ENCODE measurements at regions not wholly inside any gene's neighbourhood (a gene's known extent, or its start where the extent isn't known, plus 50 kb on each side); places are given as distances from the start of the nearest gene placed in this dataset.
"Not testable (repeated sequence)": the region's sequence is repeated elsewhere in the genome, so short reads cannot be mapped to it uniquely, and the experiment has no call there.

DNA sequence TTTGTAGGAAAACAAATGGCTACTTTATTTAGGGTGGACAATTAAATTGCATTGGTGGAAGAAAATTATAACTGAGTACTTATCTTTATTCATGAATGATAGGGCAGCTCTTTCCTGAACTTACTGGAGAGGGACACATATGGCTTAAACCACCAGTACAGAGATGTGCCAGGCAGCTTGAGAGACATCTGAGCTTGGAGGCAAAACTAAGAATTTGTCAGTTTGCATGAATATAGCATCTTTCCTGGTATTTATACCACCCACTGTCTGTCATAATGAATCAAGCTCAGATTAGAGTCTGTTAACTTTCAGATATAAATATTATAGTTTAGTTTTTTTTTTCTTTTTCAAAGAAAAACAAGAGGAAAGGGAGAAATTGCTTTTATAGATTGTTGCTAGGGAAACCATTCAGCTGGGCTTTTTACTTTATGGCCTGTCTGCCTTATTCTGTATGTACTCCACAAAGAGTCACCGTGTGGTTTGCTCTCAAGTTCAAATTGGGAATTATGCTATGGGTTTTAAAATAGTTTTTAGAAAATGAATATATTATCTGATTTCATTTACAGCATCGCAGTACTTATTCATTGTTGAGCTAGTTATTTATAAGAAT is 477.0 kb upstream of the CHORDC1 start:
- Histone ChIP-seq H3K36me3 (replicated peaks in 1 of 2; ENCODE audit: insufficient read depth in 1 of 2, low read depth in 2 of 2) (no peaks in the 10 kb centered on the region), H3K27me3 (no peaks in the 10 kb centered on the region), H3K4me3 (no peak overlapping the region), H3K9me3 (no peaks in the 10 kb centered on the region), H3K4me1 (no peaks in the 10 kb centered on the region), H3K27ac (no peak overlapping the region)
- DNase-seq (no peak), ATAC-seq (no peak)
- WGBS, 2 donors, result 46 to 54% methylated on average over 2 of the region's 2 CpGs
- intact Hi-C loops (cut with DNase I), result no loop called here
- TF ChIP-seq POLR2A (IDR thresholded peaks at IDR 0.05), result no peak
- TF ChIP-seq, protein P1, sequence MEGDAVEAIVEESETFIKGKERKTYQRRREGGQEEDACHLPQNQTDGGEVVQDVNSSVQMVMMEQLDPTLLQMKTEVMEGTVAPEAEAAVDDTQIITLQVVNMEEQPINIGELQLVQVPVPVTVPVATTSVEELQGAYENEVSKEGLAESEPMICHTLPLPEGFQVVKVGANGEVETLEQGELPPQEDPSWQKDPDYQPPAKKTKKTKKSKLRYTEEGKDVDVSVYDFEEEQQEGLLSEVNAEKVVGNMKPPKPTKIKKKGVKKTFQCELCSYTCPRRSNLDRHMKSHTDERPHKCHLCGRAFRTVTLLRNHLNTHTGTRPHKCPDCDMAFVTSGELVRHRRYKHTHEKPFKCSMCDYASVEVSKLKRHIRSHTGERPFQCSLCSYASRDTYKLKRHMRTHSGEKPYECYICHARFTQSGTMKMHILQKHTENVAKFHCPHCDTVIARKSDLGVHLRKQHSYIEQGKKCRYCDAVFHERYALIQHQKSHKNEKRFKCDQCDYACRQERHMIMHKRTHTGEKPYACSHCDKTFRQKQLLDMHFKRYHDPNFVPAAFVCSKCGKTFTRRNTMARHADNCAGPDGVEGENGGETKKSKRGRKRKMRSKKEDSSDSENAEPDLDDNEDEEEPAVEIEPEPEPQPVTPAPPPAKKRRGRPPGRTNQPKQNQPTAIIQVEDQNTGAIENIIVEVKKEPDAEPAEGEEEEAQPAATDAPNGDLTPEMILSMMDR (IDR thresholded peaks at IDR 0.05), result no peak

DNA sequence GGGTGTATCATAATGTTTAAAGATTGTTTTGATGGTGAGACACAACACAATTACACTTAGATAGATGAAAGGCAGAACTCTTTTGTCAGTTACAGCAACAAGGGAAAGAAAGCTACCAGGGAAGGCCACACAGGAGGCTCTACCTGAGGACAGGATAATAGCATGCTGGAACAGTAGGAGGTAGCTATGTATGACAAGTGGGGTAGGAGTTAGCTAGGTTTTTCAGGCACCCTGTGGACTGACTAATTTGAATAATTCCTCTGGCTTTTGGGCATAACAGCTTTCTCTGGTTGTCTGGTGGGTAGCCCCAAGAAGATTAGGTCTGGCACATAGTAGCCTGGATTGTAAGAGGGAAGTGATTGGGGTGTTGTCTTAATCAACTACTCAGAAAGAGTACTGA is 475.4 kb upstream of the CHORDC1 start:
- no peak overlapping the region for H3K27ac ChIP-seq
- no peaks in the 10 kb centered on the region for H3K27me3 ChIP-seq
- H3K9me3 ChIP-seq, result no peaks in the 10 kb centered on the region
- ATAC-seq (no peak), DNase-seq (no peak)
- no peaks in the 10 kb centered on the region for H3K36me3 ChIP-seq (replicated peaks in 1 of 2; ENCODE audit: insufficient read depth in 1 of 2, low read depth in 2 of 2)
- intact Hi-C loops (cut with DNase I), result no loop called here
- H3K4me3 ChIP-seq, result no peak overlapping the region
- TF ChIP-seq, protein P1 (IDR thresholded peaks at IDR 0.05), result no peak
- no peak for TF ChIP-seq POLR2A (IDR thresholded peaks at IDR 0.05)
- no peaks in the 10 kb centered on the region for H3K4me1 ChIP-seq

DNA sequence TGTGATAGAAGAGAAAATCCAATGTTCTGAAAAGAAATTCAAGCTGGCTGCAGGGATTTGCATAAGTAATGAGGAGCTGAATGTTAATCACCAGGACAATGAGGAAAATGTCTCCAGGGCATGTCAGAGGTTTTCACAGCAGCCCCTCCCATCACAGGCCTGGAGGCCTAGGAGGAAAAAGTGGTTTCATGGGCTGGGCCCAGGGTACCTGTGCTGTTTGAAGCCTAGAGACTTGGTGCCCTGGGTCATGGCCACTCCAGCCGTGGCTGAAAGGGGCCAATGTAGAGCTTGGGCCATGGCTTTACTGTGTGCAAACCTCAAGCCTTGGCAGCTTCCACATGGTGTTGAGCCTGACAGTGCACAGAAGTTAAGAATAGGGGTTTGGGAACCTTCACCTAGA is 452.6 kb upstream of the CHORDC1 start:
- H3K4me3 ChIP-seq; H3K27me3 ChIP-seq; H3K27ac ChIP-seq; H3K9me3 ChIP-seq; ATAC-seq; DNase-seq; H3K36me3 ChIP-seq (replicated peaks in 1 of 2; ENCODE audit: insufficient read depth in 1 of 2, low read depth in 2 of 2); H3K4me1 ChIP-seq; intact Hi-C loops (cut with DNase I): not testable (repeated sequence)
- WGBS, 2 donors, result 62 to 67% methylated on average over 1 of the region's 1 CpG

DNA sequence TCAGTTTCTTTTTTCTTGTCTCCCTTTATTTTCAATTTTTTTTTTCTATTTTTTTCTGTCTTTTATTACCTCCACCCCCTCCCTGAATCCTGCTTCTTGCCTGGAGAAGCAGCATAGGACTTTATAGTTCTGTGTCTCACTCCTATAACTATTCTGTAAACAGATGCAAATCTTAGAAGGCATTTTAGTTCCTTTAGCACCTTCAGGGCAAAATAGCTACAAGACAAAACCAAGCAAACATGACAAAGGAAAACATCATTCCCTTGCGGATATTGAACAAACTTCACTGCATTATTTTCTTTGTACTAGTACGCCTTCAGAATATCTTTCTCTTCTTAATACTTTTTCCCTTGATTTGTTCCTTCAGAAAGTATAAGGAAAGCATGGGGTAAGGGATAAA is 446.2 kb upstream of the CHORDC1 start:
- 70% methylated on average over 2 of the region's 2 CpGs for WGBS, 2 donors
- H3K9me3 ChIP-seq, result no peaks in the 10 kb centered on the region
- intact Hi-C loops (cut with DNase I), result no loop called here
- H3K4me1 ChIP-seq, result no peaks in the 10 kb centered on the region
- no peaks in the 10 kb centered on the region for H3K36me3 ChIP-seq (replicated peaks in 1 of 2; ENCODE audit: insufficient read depth in 1 of 2, low read depth in 2 of 2)
- H3K4me3 ChIP-seq, result no peak overlapping the region
- H3K27ac ChIP-seq, result no peak overlapping the region
- ATAC-seq, result no peak
- H3K27me3 ChIP-seq, result no peaks in the 10 kb centered on the region
- DNase-seq, result no peak
- TF ChIP-seq POLR2A (IDR thresholded peaks at IDR 0.05), result no peak
- TF ChIP-seq, protein P1 (IDR thresholded peaks at IDR 0.05), result no peak

DNA sequence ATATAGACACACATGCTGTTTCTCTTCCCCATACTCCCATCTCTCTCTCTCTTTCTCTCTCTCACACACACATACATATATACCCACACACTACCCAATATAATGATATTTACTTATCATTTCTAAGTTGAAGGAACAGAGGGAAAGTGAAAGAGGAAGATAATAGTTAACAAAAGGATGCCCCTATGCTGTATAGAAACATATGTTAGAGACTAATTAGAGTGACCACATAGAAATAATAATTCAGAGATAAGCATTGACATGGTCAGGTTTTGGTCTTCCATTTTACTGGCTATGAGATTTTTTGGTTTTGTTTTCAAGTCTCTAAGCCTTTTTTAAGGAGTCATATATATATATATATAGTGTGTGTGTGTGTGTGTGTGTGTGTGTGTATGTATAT is 445.7 kb upstream of the CHORDC1 start:
- intact Hi-C loops (cut with DNase I), result no loop called here

More for the DNA sequence above, 445.7 kb upstream of the CHORDC1 start:
- no peak for ATAC-seq
- H3K4me3 ChIP-seq, result no peak overlapping the region
- no peaks in the 10 kb centered on the region for H3K9me3 ChIP-seq
- no peak overlapping the region for H3K27ac ChIP-seq
- TF ChIP-seq POLR2A (IDR thresholded peaks at IDR 0.05), result no peak
- TF ChIP-seq, protein P1 (IDR thresholded peaks at IDR 0.05), result no peak
- H3K36me3 ChIP-seq (replicated peaks in 1 of 2; ENCODE audit: insufficient read depth in 1 of 2, low read depth in 2 of 2), result no peaks in the 10 kb centered on the region
- DNase-seq, result no peak
- H3K27me3 ChIP-seq, result no peaks in the 10 kb centered on the region
- H3K4me1 ChIP-seq, result no peaks in the 10 kb centered on the region

Measured in body of pancreas (tissue), 4 donors.